Activated CD4-positive, alpha-beta T cell treated with anti-CD3 and anti-CD28 coated beads, Interleukin-2, amount 50 U/mL, for 1 hour (primary cell): ENCODE measurements at regions not wholly inside any gene's neighbourhood (a gene's known extent, or its start where the extent isn't known, plus 50 kb on each side); places are given as distances from the start of the nearest gene placed in this dataset.
"Not testable (repeated sequence)": the region's sequence is repeated elsewhere in the genome, so short reads cannot be mapped to it uniquely, and the experiment has no call there.

Experiments used
- DNase-seq: peaks from one replicate; pipeline ENCODE4 v3.0.0-alpha.2; 2020

GRCh38 chr4:1558205-1558604 lies 125.9 kb downstream of the FAM53A start:
- no peak for DNase-seq

- no peak for DNase-seq
These were observed 126.9 kb downstream of the FAM53A start for GRCh38 chr4:1557221-1557597.

- DNase-seq = no peak
These were observed 127.4 kb downstream of the FAM53A start for GRCh38 chr4:1556541-1557220.

- no peak for DNase-seq
These were observed 129.2 kb downstream of the FAM53A start for GRCh38 chr4:1554876-1555265.

- DNase-seq = no peak
These were observed 129.8 kb downstream of the FAM53A start for GRCh38 chr4:1554246-1554875.

- DNase-seq = no peak
These were observed 130.7 kb downstream of the FAM53A start for GRCh38 chr4:1553365-1553764.

- DNase-seq = no peak
These were observed 131.7 kb downstream of the FAM53A start for GRCh38 chr4:1552451-1552850.

GRCh38 chr4:1551211-1551610 lies 132.9 kb downstream of the FAM53A start:
- DNase-seq = no peak

GRCh38 chr4:1550122-1551070 lies 133.7 kb downstream of the FAM53A start:
- no peak for DNase-seq

GRCh38 chr4:1549638-1550035 lies 134.5 kb downstream of the FAM53A start:
- no peak for DNase-seq

- DNase-seq = peak; percentile 56
These were observed 135.1 kb downstream of the FAM53A start for GRCh38 chr4:1548827-1549637.

GRCh38 chr4:1547856-1548826 lies 136.0 kb downstream of the FAM53A start:
- no peak for DNase-seq

- no peak for DNase-seq
These were observed 136.8 kb downstream of the FAM53A start for GRCh38 chr4:1547131-1547855.

GRCh38 chr4:1544861-1545281 lies 138.6 kb upstream of the NKX1-1 start:
- DNase-seq = no peak

- DNase-seq = not testable (repeated sequence)
These were observed 138.2 kb upstream of the NKX1-1 start for GRCh38 chr4:1544435-1544834.

- no peak for DNase-seq
These were observed 137.7 kb upstream of the NKX1-1 start for GRCh38 chr4:1543976-1544375.

- DNase-seq = no peak
These were observed 137.3 kb upstream of the NKX1-1 start for GRCh38 chr4:1543561-1543960.

- no peak for DNase-seq
These were observed 136.5 kb upstream of the NKX1-1 start for GRCh38 chr4:1542516-1543320.

- no peak for DNase-seq
These were observed 135.9 kb upstream of the NKX1-1 start for GRCh38 chr4:1542226-1542490.
